Transverse colon (tissue), 4 donors: ENCODE measurements at regions not wholly inside any gene's neighbourhood (a gene's known extent, or its start where the extent isn't known, plus 50 kb on each side); places are given as distances from the start of the nearest gene placed in this dataset.

ENCODE experiments used
- DNase-seq: peaks from one replicate; pipeline ENCODE4 v3.0.0-alpha.2; 2019
- H3K27ac ChIP-seq, 4 donors: fragments of 200-600 bp; sonication (generic); 2 replicates each; pipeline ENCODE4 v1.5.1; 2016 to 2018; ENCODE audit warnings: inconsistent platforms in 4 of 4
- H3K27me3 ChIP-seq: fragments of 200-600 bp; sonication (generic); 2 replicates; pipeline ENCODE4 v1.5.1; 2017; ENCODE audit warnings: inconsistent platforms
- H3K36me3 ChIP-seq, 4 donors: fragments of 200-600 bp; sonication (generic); 2 replicates each; pipeline ENCODE4 v1.5.1; 2017 to 2019; ENCODE audit warnings: inconsistent platforms in 4 of 4
- H3K4me1 ChIP-seq, 4 donors: fragments of 200-600 bp; sonication (generic); 2 replicates each; pipeline ENCODE4 v1.5.1; 2017 to 2020; ENCODE audit warnings: inconsistent platforms in 4 of 4
- H3K4me3 ChIP-seq, 4 donors: fragments of 200-600 bp; sonication (generic); 1 replicate in 1 of 4; 2 replicates in 3 of 4; pipeline versions ENCODE4 v1.5.1 to v1.6.1; 2017 to 2019; ENCODE audit warnings: inconsistent platforms in 4 of 4
- H3K9me3 ChIP-seq, 2 donors: fragments of 200-600 bp; sonication (generic); 2 replicates each; pipeline ENCODE4 v1.5.1; 2017 to 2019; ENCODE audit warnings: inconsistent platforms in 2 of 2
- CTCF ChIP-seq, 5 experiments: fragments of 200-600 bp in 3 of 5; fragments of 450-650 bp in 2 of 5; sonication (generic) in 3 of 5; IDR thresholded peaks; 1 replicate in 2 of 5; 2 replicates in 3 of 5; pipeline ENCODE4 v1.5.1; 2016 to 2017; ENCODE audit warnings: antibody characterized with exemption in 5 of 5, inconsistent platforms in 3 of 5, mild to moderate bottlenecking in 2 of 5, moderate library complexity in 1 of 5
- EP300 ChIP-seq: sonication (generic); formaldehyde crosslinking; IDR thresholded peaks from one replicate; pipeline ENCODE4 v1.6.1; 2017; ENCODE audit warnings: antibody characterized with exemption, low read depth
- POLR2A ChIP-seq: fragments of 450-650 bp; IDR thresholded peaks from one replicate; pipeline ENCODE4 v1.6.1; 2016; ENCODE audit warnings: antibody characterized with exemption, mild to moderate bottlenecking, moderate library complexity
- POLR2AphosphoS5 ChIP-seq, 3 donors: sonication (generic); formaldehyde crosslinking; IDR thresholded peaks; one replicate each; pipeline ENCODE4 v1.6.1; 2016; ENCODE audit warnings: antibody characterized with exemption in 3 of 3
- WGBS, 2 donors: methylation state at CpG; one replicate each; pipeline ENCODE4 v1.1.5; 2018; ENCODE audit warnings: low coverage in 1 of 2; 5-methylcytosine and 5-hydroxymethylcytosine counted together
- in situ Hi-C, 4 donors: fragments of 200-750 bp; cut with MboI; loops; one replicate each; pipeline versions ENCODE4 v1.15.0 to v1.15.1; 2017; ENCODE audit warnings: low sequenced_read_pairs in 3 of 4, low pct_ligation_motif_present in 1 of 4, low pct_unique_long_range_greater_than_20kb in 1 of 4
- intact Hi-C: fragments of 100-400 bp; cut with DNase I; formaldehyde crosslinking; loops from one replicate; pipeline ENCODE4 v1.15.1; 2023; ENCODE audit warnings: low total_unique reads

DNA sequence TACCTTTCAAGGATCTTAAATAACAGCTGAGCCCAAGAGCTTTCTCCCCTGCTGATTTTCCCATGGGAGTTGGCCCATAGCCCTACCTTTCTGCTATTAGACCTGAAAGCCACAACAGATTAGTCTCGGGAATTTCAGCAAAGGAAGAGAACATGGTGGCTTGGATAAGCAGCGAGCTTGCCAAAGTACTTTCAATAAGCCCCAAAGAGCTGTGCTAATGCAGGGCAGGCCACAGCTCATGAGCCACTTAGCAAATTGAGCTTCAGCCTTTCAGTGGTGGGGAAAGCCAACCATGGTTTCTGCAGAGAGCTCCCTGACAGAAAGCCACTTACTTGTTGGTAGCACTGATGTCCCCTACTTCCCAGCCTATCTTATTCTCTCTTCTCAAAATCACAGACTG, 217.8 kb upstream of the IRX5 start:
- WGBS, 2 donors: 82% methylated on average over 2 of the region's 2 CpGs; no CpG with 5 or more reads in 1 of the 2 donors
- Histone ChIP-seq H3K4me1 (no peaks in the 10 kb centered on the region), H3K36me3 (no peaks in the 10 kb centered on the region), H3K27me3 (no peaks in the 10 kb centered on the region), H3K4me3 (no peak overlapping the region), H3K9me3 (no peaks in the 10 kb centered on the region), H3K27ac (no peak overlapping the region)
- no peak for TF ChIP-seq EP300
- TF ChIP-seq POLR2AphosphoS5 (IDR thresholded peaks at IDR 0.05): no peak
- TF ChIP-seq POLR2A: no peak
- TF ChIP-seq CTCF (IDR thresholded peaks at IDR 0.05): no peak
- in situ Hi-C loops (no loop called here), intact Hi-C loops (no loop called here)
- no peak for DNase-seq

DNA sequence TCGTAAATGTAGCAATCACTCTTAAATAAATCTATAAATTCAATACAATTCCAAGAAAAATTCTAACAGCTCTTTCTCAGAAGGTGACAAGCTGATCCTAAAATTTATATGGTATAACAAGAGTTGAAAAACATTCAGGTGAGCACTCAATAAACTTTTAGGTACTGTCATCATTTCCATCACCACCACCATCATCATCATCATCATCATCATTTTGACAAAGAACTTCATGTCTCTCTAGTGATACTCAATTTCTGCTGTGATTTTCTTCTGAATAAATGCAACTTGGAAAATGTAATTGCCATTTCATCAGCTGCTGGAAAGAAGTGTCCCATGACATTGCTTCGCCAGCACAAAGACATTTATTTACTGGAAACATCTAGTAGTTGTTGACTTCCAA, 222.9 kb upstream of the IRX5 start:
- no peak overlapping the region for H3K4me3 ChIP-seq
- no peak for DNase-seq

GRCh38 chr16:54706406-54706805, 224.3 kb upstream of the IRX5 start:
- TF ChIP-seq CTCF (IDR thresholded peaks at IDR 0.05) (no peak), POLR2A (no peak), EP300 (no peak)
- WGBS, 2 donors: 78 to 94% methylated on average over 2 of the region's 2 CpGs
- no peak for DNase-seq
- H3K9me3 ChIP-seq: no peaks in the 10 kb centered on the region
- in situ Hi-C loops (no loop called here), intact Hi-C loops (no loop called here)
- no peak overlapping the region for H3K4me3 ChIP-seq
- H3K27ac ChIP-seq: no peak overlapping the region
- H3K4me1 ChIP-seq: no peaks in the 10 kb centered on the region
- no peaks in the 10 kb centered on the region for H3K27me3 ChIP-seq
- no peaks in the 10 kb centered on the region for H3K36me3 ChIP-seq

More for the DNA sequence above, 222.9 kb upstream of the IRX5 start:
- TF ChIP-seq EP300 (no peak), POLR2A (no peak), POLR2AphosphoS5 (IDR thresholded peaks at IDR 0.05) (no peak), CTCF (IDR thresholded peaks at IDR 0.05) (no peak)
- intact Hi-C loops (no loop called here), in situ Hi-C loops (no loop called here)
- no peak overlapping the region for H3K27ac ChIP-seq
- 62 to 75% methylated on average over 2 of the region's 2 CpGs for WGBS, 2 donors
- no peaks in the 10 kb centered on the region for H3K9me3 ChIP-seq
- no peaks in the 10 kb centered on the region for H3K36me3 ChIP-seq
- H3K27me3 ChIP-seq: no peaks in the 10 kb centered on the region
- H3K4me1 ChIP-seq: no peaks in the 10 kb centered on the region

DNA sequence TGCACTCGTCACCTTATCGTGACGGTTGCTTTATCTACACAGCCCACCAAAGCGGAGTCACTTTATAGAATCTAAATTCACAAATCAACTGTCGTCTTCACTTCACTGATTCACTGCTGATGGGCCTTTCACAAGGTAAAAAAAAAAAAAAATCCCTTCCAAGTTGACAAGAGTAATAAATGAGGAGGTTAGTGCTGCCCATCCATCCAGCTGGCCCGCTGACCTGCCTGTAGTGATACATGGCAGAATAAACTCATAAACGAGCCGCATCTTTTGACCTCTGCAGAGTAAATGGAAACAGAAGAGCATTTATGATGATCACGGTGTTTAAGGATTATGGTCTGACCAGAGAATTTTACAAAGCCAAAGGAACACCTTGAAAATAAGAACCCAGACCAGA, 227.3 kb upstream of the IRX5 start:
- 62 to 65% methylated on average over 9 of the region's 9 CpGs for WGBS, 2 donors
- no peak for DNase-seq
- Histone ChIP-seq H3K36me3 (no peaks in the 10 kb centered on the region), H3K4me3 (no peak overlapping the region), H3K9me3 (no peaks in the 10 kb centered on the region), H3K4me1 (no peaks in the 10 kb centered on the region), H3K27me3 (no peaks in the 10 kb centered on the region), H3K27ac (no peak overlapping the region)
- intact Hi-C loops: no loop called here
- TF ChIP-seq POLR2AphosphoS5 (IDR thresholded peaks at IDR 0.05) (no peak), CTCF (IDR thresholded peaks at IDR 0.05) (no peak), POLR2A (no peak), EP300 (no peak)
- in situ Hi-C loops: no loop called here
